Prostate gland (tissue), 2 donors: ENCODE measurements at regions not wholly inside any gene's neighbourhood (a gene's known extent, or its start where the extent isn't known, plus 50 kb on each side); places are given as distances from the start of the nearest gene placed in this dataset.
"Not testable (repeated sequence)": the region's sequence is repeated elsewhere in the genome, so short reads cannot be mapped to it uniquely, and the experiment has no call there.

Source experiments
- DNase-seq: peaks from one replicate; pipeline ENCODE4 v3.0.0-alpha.2; 2019; ENCODE audit warnings: low spot score
- H3K27ac ChIP-seq, 2 donors: fragments of 200-600 bp; sonication (generic); 2 replicates each; pipeline ENCODE4 v1.5.1; 2017 to 2019
- H3K27me3 ChIP-seq: fragments of 200-600 bp; sonication (generic); replicated peaks from 2 replicates; pipeline ENCODE4 v1.5.1; 2019; ENCODE audit not compliant: insufficient read depth
- H3K36me3 ChIP-seq, 2 donors: fragments of 200-600 bp; sonication (generic); 1 replicate in 1 of 2; 2 replicates in 1 of 2; pipeline versions ENCODE4 v1.5.1 to v1.8.1; 2017 to 2019
- H3K4me1 ChIP-seq: fragments of 200-600 bp; sonication (generic); replicated peaks from 2 replicates; pipeline ENCODE4 v1.5.1; 2019
- H3K4me3 ChIP-seq, 2 donors: fragments of 200-600 bp; sonication (generic); 2 replicates each; pipeline ENCODE4 v1.5.1; 2017 to 2019
- H3K9me3 ChIP-seq: fragments of 200-600 bp; sonication (generic); 2 replicates; pipeline ENCODE4 v1.5.1; 2017
- POLR2A ChIP-seq: fragments of 450-650 bp; IDR thresholded peaks from one replicate; pipeline ENCODE4 v1.6.1; 2016; ENCODE audit warnings: antibody characterized with exemption, mild to moderate bottlenecking
- POLR2AphosphoS5 ChIP-seq: sonication (generic); formaldehyde crosslinking; IDR thresholded peaks from one replicate; pipeline ENCODE4 v1.6.1; 2017; ENCODE audit warnings: antibody characterized with exemption
- WGBS: methylation state at CpG from one replicate; pipeline ENCODE4 v1.1.5; 2018; 5-methylcytosine and 5-hydroxymethylcytosine counted together
- intact Hi-C: fragments of 100-400 bp; cut with DNase I; formaldehyde crosslinking; loops from one replicate; pipeline ENCODE4 v1.14.2; 2022
- TF ChIP-seq, protein P1 (sequence below), 4 experiments: fragments of 200-600 bp in 2 of 4; fragments of 450-650 bp in 2 of 4; sonication (generic) in 2 of 4; IDR thresholded peaks; 1 replicate in 3 of 4; 2 replicates in 1 of 4; pipeline ENCODE4 v1.5.1; 2016 to 2019; ENCODE audit warnings: antibody characterized with exemption in 4 of 4, mild to moderate bottlenecking in 2 of 4, moderate library complexity in 2 of 4

DNA sequence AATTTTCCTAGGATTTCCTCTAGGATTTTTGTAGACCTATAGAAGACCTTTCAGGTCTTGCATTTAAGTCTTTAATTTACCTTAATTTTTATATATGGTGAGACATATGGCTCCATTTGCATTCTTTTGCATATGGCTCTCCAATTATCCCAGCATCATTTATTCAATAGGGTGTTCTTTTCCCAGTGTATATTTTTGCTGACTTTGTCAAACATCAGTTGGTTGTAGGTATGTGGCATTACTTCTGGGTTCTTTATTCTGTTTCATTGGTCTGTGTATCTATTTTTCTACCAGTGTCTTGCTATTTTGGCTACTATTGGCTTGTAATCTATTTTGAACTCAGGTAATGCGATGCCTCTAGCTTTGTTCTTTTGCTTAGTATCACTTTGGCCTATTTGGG is 239.8 kb upstream of the CNTNAP5 start:
- Histone ChIP-seq H3K36me3 (no peaks in the 10 kb centered on the region), H3K4me1 (no peaks in the 10 kb centered on the region), H3K4me3 (no peak overlapping the region), H3K27ac (no peak overlapping the region), H3K27me3 (no peaks in the 10 kb centered on the region), H3K9me3 (no peaks in the 10 kb centered on the region)
- TF ChIP-seq, protein P1, sequence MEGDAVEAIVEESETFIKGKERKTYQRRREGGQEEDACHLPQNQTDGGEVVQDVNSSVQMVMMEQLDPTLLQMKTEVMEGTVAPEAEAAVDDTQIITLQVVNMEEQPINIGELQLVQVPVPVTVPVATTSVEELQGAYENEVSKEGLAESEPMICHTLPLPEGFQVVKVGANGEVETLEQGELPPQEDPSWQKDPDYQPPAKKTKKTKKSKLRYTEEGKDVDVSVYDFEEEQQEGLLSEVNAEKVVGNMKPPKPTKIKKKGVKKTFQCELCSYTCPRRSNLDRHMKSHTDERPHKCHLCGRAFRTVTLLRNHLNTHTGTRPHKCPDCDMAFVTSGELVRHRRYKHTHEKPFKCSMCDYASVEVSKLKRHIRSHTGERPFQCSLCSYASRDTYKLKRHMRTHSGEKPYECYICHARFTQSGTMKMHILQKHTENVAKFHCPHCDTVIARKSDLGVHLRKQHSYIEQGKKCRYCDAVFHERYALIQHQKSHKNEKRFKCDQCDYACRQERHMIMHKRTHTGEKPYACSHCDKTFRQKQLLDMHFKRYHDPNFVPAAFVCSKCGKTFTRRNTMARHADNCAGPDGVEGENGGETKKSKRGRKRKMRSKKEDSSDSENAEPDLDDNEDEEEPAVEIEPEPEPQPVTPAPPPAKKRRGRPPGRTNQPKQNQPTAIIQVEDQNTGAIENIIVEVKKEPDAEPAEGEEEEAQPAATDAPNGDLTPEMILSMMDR (IDR thresholded peaks at IDR 0.05) = no peak
- TF ChIP-seq POLR2A = no peak
- no peak for TF ChIP-seq POLR2AphosphoS5
- intact Hi-C loops = no loop called here
- DNase-seq = no peak
- 30% methylated on average over 1 of the region's 1 CpG for WGBS

DNA sequence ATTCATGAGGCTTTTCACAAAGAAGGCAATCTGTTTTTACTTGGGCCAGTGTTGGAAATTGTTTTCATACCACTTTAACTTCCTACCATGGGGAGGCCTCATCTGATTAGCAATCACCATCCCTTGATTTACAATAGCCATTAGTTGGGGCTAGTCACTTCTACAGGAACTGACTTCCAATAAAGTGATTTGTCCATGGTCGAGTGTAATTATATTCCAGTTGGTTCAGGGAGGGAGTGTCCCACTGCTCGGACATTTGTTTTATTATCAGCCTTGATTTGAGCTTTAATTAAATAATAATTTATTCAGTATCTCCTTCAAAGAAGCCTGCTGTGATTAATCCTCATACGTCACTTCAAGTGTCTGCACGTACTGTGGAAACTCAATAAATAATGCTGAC is 233.9 kb upstream of the CNTNAP5 start:
- Histone ChIP-seq H3K27ac (no peak overlapping the region), H3K4me3 (no peak overlapping the region), H3K9me3 (no peaks in the 10 kb centered on the region), H3K4me1 (no peaks in the 10 kb centered on the region), H3K36me3 (no peaks in the 10 kb centered on the region), H3K27me3 (no peaks in the 10 kb centered on the region)
- intact Hi-C loops = no loop called here
- DNase-seq = no peak
- WGBS = 69% methylated on average over 4 of the region's 4 CpGs
- TF ChIP-seq, protein P1 (IDR thresholded peaks at IDR 0.05) = no peak
- TF ChIP-seq POLR2AphosphoS5 (no peak), POLR2A (no peak)

GRCh38 chr2:123791684-123792083 is 233.4 kb upstream of the CNTNAP5 start:
- no peak for TF ChIP-seq POLR2AphosphoS5
- TF ChIP-seq POLR2A = no peak
- TF ChIP-seq, protein P1 (IDR thresholded peaks at IDR 0.05) = no peak
- Histone ChIP-seq H3K4me1 (no peaks in the 10 kb centered on the region), H3K27ac (no peak overlapping the region), H3K36me3 (no peaks in the 10 kb centered on the region), H3K4me3 (no peak overlapping the region), H3K27me3 (no peaks in the 10 kb centered on the region), H3K9me3 (no peaks in the 10 kb centered on the region)
- intact Hi-C loops = no loop called here
- no peak for DNase-seq

GRCh38 chr2:123804126-123804525 is 221.0 kb upstream of the CNTNAP5 start:
- DNase-seq, H3K36me3 ChIP-seq, H3K27me3 ChIP-seq, H3K9me3 ChIP-seq, H3K27ac ChIP-seq, intact Hi-C loops, H3K4me1 ChIP-seq, H3K4me3 ChIP-seq: not testable (repeated sequence)
- WGBS = 89% methylated on average over 6 of the region's 6 CpGs

- DNase-seq, H3K9me3 ChIP-seq: not testable (repeated sequence)
These were observed 219.3 kb upstream of the CNTNAP5 start for GRCh38 chr2:123805746-123806145.

DNA sequence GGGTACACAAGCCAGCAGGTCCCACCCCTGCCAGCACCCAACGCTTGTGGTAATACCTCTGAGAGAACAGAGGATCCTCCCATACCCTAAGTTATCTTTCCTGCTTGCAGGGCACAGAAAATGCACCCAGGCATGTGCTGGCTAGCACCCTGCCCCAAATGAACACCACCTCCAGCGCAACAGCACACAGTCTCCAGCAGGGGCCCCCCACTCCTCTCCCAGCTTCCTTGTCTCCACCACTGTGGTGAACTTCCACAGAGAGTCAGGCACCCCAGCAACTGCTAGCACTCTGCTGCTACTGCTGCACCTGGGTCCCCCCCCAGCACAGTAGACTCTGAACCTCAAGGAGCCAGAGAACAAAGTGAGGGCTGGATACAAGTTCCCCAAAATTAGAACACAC is 216.8 kb upstream of the CNTNAP5 start:
- no peak for DNase-seq
- TF ChIP-seq, protein P1 (IDR thresholded peaks at IDR 0.05) = no peak
- no peak for TF ChIP-seq POLR2A
- TF ChIP-seq POLR2AphosphoS5 = no peak
- Histone ChIP-seq H3K27ac (no peak overlapping the region), H3K27me3 (no peaks in the 10 kb centered on the region), H3K4me1 (no peaks in the 10 kb centered on the region), H3K4me3 (no peak overlapping the region), H3K9me3 (no peaks in the 10 kb centered on the region), H3K36me3 (no peaks in the 10 kb centered on the region)
- intact Hi-C loops = no loop called here
- WGBS = 94% methylated on average over 2 of the region's 2 CpGs

More at GRCh38 chr2:123805746-123806145, 219.3 kb upstream of the CNTNAP5 start:
- H3K36me3 ChIP-seq, H3K27ac ChIP-seq, H3K4me1 ChIP-seq, intact Hi-C loops, H3K4me3 ChIP-seq, H3K27me3 ChIP-seq: not testable (repeated sequence)
- WGBS = 79% methylated on average over 3 of the region's 3 CpGs
